T-helper 1 cell treated with Interleukin-12 subunit alpha and Interleukin-12 subunit beta and Interleukin-4 antibody, amounts not matched to agents 30 ng/mL and 1 ng/mL, for 36 hours (primary cell): ENCODE measurements at regions not wholly inside any gene's neighbourhood (a gene's known extent, or its start where the extent isn't known, plus 50 kb on each side); places are given as distances from the start of the nearest gene placed in this dataset.
"Not testable (repeated sequence)": the region's sequence is repeated elsewhere in the genome, so short reads cannot be mapped to it uniquely, and the experiment has no call there.

Source experiments
- intact Hi-C: fragments of 100-400 bp; cut with micrococcal nuclease; formaldehyde crosslinking; loops from one replicate; pipeline ENCODE4 v1.15.1; 2024

- intact Hi-C loops = not testable (repeated sequence)
These were observed 90.3 kb upstream of the SLC7A11 start for GRCh38 chr4:138332415-138332814.

- intact Hi-C loops = no loop called here
These were observed 88.4 kb upstream of the SLC7A11 start for GRCh38 chr4:138330531-138330930.

GRCh38 chr4:138329506-138330070 is 87.4 kb upstream of the SLC7A11 start:
- intact Hi-C loops = no loop called here

GRCh38 chr4:138327338-138327737 is 85.2 kb upstream of the SLC7A11 start:
- intact Hi-C loops = no loop called here

- intact Hi-C loops = no loop called here
These were observed 78.7 kb upstream of the SLC7A11 start for GRCh38 chr4:138320831-138321230.

GRCh38 chr4:138320030-138320429 is 77.9 kb upstream of the SLC7A11 start:
- intact Hi-C loops = no loop called here

GRCh38 chr4:138317175-138317748 is 75.1 kb upstream of the SLC7A11 start:
- intact Hi-C loops = no loop called here

- intact Hi-C loops = no loop called here
These were observed 70.4 kb upstream of the SLC7A11 start for GRCh38 chr4:138312536-138312911.

- intact Hi-C loops = no loop called here
These were observed 69.8 kb upstream of the SLC7A11 start for GRCh38 chr4:138311771-138312535.

GRCh38 chr4:138310991-138311390 is 68.8 kb upstream of the SLC7A11 start:
- intact Hi-C loops = no loop called here

GRCh38 chr4:138310498-138310897 is 68.3 kb upstream of the SLC7A11 start:
- intact Hi-C loops = no loop called here

GRCh38 chr4:138308356-138308755 is 66.2 kb upstream of the SLC7A11 start:
- intact Hi-C loops = no loop called here

GRCh38 chr4:138307319-138307718 is 65.2 kb upstream of the SLC7A11 start:
- intact Hi-C loops = no loop called here

- intact Hi-C loops = no loop called here
These were observed 62.9 kb upstream of the SLC7A11 start for GRCh38 chr4:138305050-138305449.

GRCh38 chr4:138301536-138301935 is 59.4 kb upstream of the SLC7A11 start:
- intact Hi-C loops = no loop called here

- intact Hi-C loops = no loop called here
These were observed 58.5 kb upstream of the SLC7A11 start for GRCh38 chr4:138300616-138301015.

GRCh38 chr4:138299881-138300280 is 57.7 kb upstream of the SLC7A11 start:
- intact Hi-C loops = no loop called here

- intact Hi-C loops = no loop called here
These were observed 56.7 kb upstream of the SLC7A11 start for GRCh38 chr4:138298866-138299265.

GRCh38 chr4:138298431-138298830 is 56.3 kb upstream of the SLC7A11 start:
- intact Hi-C loops = no loop called here

GRCh38 chr4:138297743-138298405 is 55.7 kb upstream of the SLC7A11 start:
- intact Hi-C loops = no loop called here

- intact Hi-C loops = no loop called here
These were observed 50.2 kb upstream of the SLC7A11 start for GRCh38 chr4:138292321-138292720.
